Endothelial cell of umbilical vein (primary cell): ENCODE measurements at regions not wholly inside any gene's neighbourhood (a gene's known extent, or its start where the extent isn't known, plus 50 kb on each side); places are given as distances from the start of the nearest gene placed in this dataset.
"Not testable (repeated sequence)": the region's sequence is repeated elsewhere in the genome, so short reads cannot be mapped to it uniquely, and the experiment has no call there.

ENCODE experiments used
- BruUV-seq: library from RNA; stranded (reverse); fragments of 400-500 nt; replicated peaks from 2 replicates; lab custom pipeline; 2021; lab: Mats Ljungman, UMichigan
- CTCF ChIA-PET: fragments of 300-600, 350-600 bp; sonication (Branson Sonifier 250); formaldehyde crosslinking; loops from one replicate; lab custom pipeline; 2021; ENCODE audit warnings: antibody characterized with exemption, inconsistent platforms; lab: Charles Lee
- POLR2A ChIA-PET: fragments of 300-600, 350-600 bp; sonication (Branson Sonifier 250); formaldehyde crosslinking; loops from one replicate; lab custom pipeline; 2021; ENCODE audit warnings: antibody characterized with exemption, inconsistent platforms; lab: Charles Lee
- DNase-seq: peaks from one replicate; pipeline ENCODE4 v3.0.0-alpha.2; 2011; ENCODE audit warnings: low read depth, low spot score
- FAIRE-seq: peaks from 2 replicates; lab custom pipeline; 2011; peaks lifted over from hg19 to GRCh38; lab: Jason Lieb, UNC
- H2AFZ ChIP-seq: 2 replicates; pipeline ENCODE4 v1.6.0; 2012; ENCODE audit warnings: low read depth, low read length, control low read depth, inconsistent platforms
- H3K27ac ChIP-seq: 2 replicates; pipeline ENCODE4 v1.5.1; 2011; ENCODE audit warnings: low read depth, mild to moderate bottlenecking, control low read depth, low read length, moderate library complexity; ENCODE audit not compliant: insufficient read depth
- H3K27me3 ChIP-seq, 2 experiments: 2 replicates each; pipeline versions ENCODE4 v1.6.0 to v1.6.1; 2011; ENCODE audit warnings: low read length in 2 of 2, mixed read lengths in 1 of 2; ENCODE audit not compliant: control insufficient read depth in 2 of 2, insufficient read depth in 2 of 2
- H3K36me3 ChIP-seq, 2 experiments: 2 replicates in 1 of 2; 3 replicates in 1 of 2; pipeline ENCODE4 v1.5.1; 2011; ENCODE audit warnings: low read length in 2 of 2, mild to moderate bottlenecking in 1 of 2, moderate library complexity in 1 of 2; ENCODE audit not compliant: control insufficient read depth in 2 of 2, insufficient read depth in 2 of 2; ENCODE audit errors: extremely low read depth in 1 of 2
- H3K4me1 ChIP-seq: 3 replicates; pipeline ENCODE4 v1.5.1; 2011; ENCODE audit warnings: mild to moderate bottlenecking, low read length; ENCODE audit not compliant: control insufficient read depth, insufficient read depth; ENCODE audit errors: extremely low read depth
- H3K4me2 ChIP-seq: 2 replicates; pipeline ENCODE4 v1.6.1; 2011; ENCODE audit warnings: low read length, control low read depth, mixed read lengths; ENCODE audit not compliant: insufficient read depth
- H3K4me3 ChIP-seq, 3 experiments: fragments of 200-600 bp in 1 of 3; sonication (generic), shearing (Covaris generic) in 1 of 3; replicated peaks in 1 of 3; 2 replicates each; pipeline ENCODE4 v1.5.1; 2011 to 2016; ENCODE audit warnings: control low read depth in 3 of 3, low read length in 3 of 3, mild to moderate bottlenecking in 2 of 3, inconsistent platforms in 1 of 3, low read depth in 1 of 3, moderate library complexity in 1 of 3; ENCODE audit not compliant: insufficient read depth in 1 of 3
- H3K79me2 ChIP-seq: 2 replicates; pipeline ENCODE4 v1.6.0; 2012; ENCODE audit warnings: low read length, inconsistent platforms; ENCODE audit not compliant: control insufficient read depth, insufficient read depth
- H3K9ac ChIP-seq: replicated peaks from 2 replicates; pipeline ENCODE3; 2011; ENCODE audit warnings: low read length, control low read depth; ENCODE audit not compliant: insufficient read depth; ENCODE audit errors: extremely low read depth
- H3K9me1 ChIP-seq: replicated peaks from 3 replicates; pipeline ENCODE4 v1.6.0; 2011; ENCODE audit warnings: mild to moderate bottlenecking, low read length; ENCODE audit not compliant: control insufficient read depth, insufficient read depth; ENCODE audit errors: extremely low read depth
- H3K9me3 ChIP-seq: replicated peaks from 2 replicates; pipeline ENCODE4 v1.5.1; 2012; ENCODE audit warnings: low read length, inconsistent platforms; ENCODE audit not compliant: control insufficient read depth, insufficient read depth
- H4K20me1 ChIP-seq: replicated peaks from 2 replicates; pipeline ENCODE3; 2011; ENCODE audit warnings: mild to moderate bottlenecking, low read length; ENCODE audit not compliant: control insufficient read depth, insufficient read depth; ENCODE audit errors: extremely low read depth
- CTCF ChIP-seq, 2 donors: IDR thresholded peaks; 1 replicate in 1 of 2; 2 replicates in 1 of 2; pipeline ENCODE4 v1.5.1; 2011; ENCODE audit warnings: low read length in 2 of 2, mild to moderate bottlenecking in 2 of 2, moderate library complexity in 2 of 2, control low read depth in 1 of 2, inconsistent platforms in 1 of 2, low read depth in 1 of 2; ENCODE audit not compliant: insufficient read depth in 1 of 2; ENCODE audit errors: extremely low read depth in 1 of 2
- EZH2 ChIP-seq: IDR thresholded peaks from 2 replicates; pipeline ENCODE4 v1.6.1; 2012; ENCODE audit warnings: borderline replicate concordance, low read depth, mild to moderate bottlenecking, moderate library complexity, low read length, inconsistent platforms; ENCODE audit not compliant: severe bottlenecking
- FOS ChIP-seq: IDR thresholded peaks from 2 replicates; pipeline ENCODE4 v1.6.1; 2011; ENCODE audit warnings: mild to moderate bottlenecking, low read length, moderate library complexity, borderline replicate concordance; ENCODE audit not compliant: insufficient read depth
- GATA2 ChIP-seq: IDR thresholded peaks from 2 replicates; pipeline ENCODE4 v1.7.0; 2011; ENCODE audit warnings: low read depth, mild to moderate bottlenecking, moderate library complexity, mixed read lengths, low read length; ENCODE audit not compliant: insufficient read length, insufficient read depth
- JUN ChIP-seq: IDR thresholded peaks from 2 replicates; pipeline ENCODE4 v1.6.1; 2011; ENCODE audit warnings: borderline replicate concordance, low read depth; ENCODE audit not compliant: insufficient read length, insufficient read depth
- MYC ChIP-seq: IDR thresholded peaks from one replicate; pipeline ENCODE4 v1.6.1; 2011; ENCODE audit warnings: mild to moderate bottlenecking, low read depth, low read length
- POLR2A ChIP-seq: IDR thresholded peaks from 2 replicates; pipeline ENCODE4 v1.6.1; 2012; ENCODE audit warnings: low read depth, mild to moderate bottlenecking, control low read depth, low read length
- POLR2AphosphoS5 ChIP-seq: IDR thresholded peaks from 2 replicates; pipeline ENCODE4 v1.6.1; 2012; ENCODE audit warnings: low read depth, mild to moderate bottlenecking, control low read depth, low read length, moderate library complexity; ENCODE audit not compliant: insufficient read depth
- dilution Hi-C: fragments of 300-500 bp; cut with MboI; formaldehyde crosslinking; loops from one replicate; pipeline ENCODE4 v1.15.0; 2019; ENCODE audit warnings: low sequenced_read_pairs; ENCODE audit not compliant: extremely low pct_ligation_motif_present
- intact Hi-C: fragments of 100-400 bp; cut with micrococcal nuclease; formaldehyde crosslinking; loops from one replicate; pipeline ENCODE4 v1.10.0; 2022
- TF ChIP-seq, protein P1 (sequence below): IDR thresholded peaks from 2 replicates; pipeline ENCODE4 v1.6.1; 2011; ENCODE audit not compliant: insufficient read depth, insufficient read length

DNA sequence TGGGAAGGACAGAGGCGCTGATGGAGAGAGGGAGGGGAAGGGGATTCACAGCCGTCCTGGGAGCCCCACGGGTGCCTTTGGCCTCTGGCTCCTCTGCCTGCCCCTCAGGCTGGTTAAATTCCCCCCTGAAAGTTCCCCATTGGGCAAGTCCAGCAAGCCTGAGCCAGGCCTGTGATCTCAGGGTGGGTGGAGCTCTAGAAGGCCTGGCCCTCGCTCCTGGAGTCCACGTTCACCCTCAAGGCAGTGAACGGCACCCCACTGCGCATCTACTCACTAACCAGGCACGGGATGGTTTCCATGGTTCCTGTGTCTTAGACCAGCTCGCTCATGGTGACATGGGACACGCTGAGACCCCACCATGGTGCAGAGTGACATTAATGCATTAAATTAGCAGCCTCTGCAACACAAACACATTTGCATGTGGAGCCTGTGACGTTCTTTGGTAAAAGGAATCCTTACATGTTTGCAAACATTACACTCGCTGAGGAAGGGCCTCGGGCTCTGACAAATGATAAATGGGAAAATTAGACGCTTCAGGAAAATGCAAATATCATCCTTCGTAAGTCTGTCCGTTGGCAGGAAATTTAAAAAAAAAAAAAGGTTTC, 452.7 kb downstream of the PREX1 start:
- H3K9ac ChIP-seq, result no peak overlapping the region
- FAIRE-seq (no peak), DNase-seq (no peak)
- ChIA-PET POLR2A (no interaction called here), CTCF (interaction anchor here (0.9 kb wide), 1 partner anchor 245 kb away, joined by 4 read pairs; no protein-coding TSS in a partner anchor)
- BruUV-seq, result no TSS peak
- intact Hi-C loops, result loop anchor here (1.0 kb wide), 2 partner anchors 76 to 80 kb away; no protein-coding TSS in a partner anchor
- dilution Hi-C loops, result no loop called here
- no peaks in the 10 kb centered on the region for H3K9me1 ChIP-seq
- peak overlapping the region; percentile 41 for H3K27ac ChIP-seq
- no peak overlapping the region for H2AFZ ChIP-seq
- no peak overlapping the region for H3K4me2 ChIP-seq
- TF ChIP-seq POLR2A (no peak), MYC (no peak), JUN (no peak), POLR2AphosphoS5 (no peak), FOS (no peak), CTCF (IDR thresholded peaks at IDR 0.05; ENCODE audit: extremely low read depth in 1 of 2, insufficient read depth in 1 of 2, low read depth in 1 of 2, low read length in 2 of 2) (no peak), GATA2 (no peak), EZH2 (no peak)
- TF ChIP-seq, protein P1, sequence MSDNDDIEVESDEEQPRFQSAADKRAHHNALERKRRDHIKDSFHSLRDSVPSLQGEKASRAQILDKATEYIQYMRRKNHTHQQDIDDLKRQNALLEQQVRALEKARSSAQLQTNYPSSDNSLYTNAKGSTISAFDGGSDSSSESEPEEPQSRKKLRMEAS, result no peak
- H3K36me3 ChIP-seq, result no peaks in the 10 kb centered on the region
- H3K27me3 ChIP-seq, result peaks cover 0 to 2% of the 10 kb centered on the region in 2 experiments
- no peak overlapping the region for H3K4me3 ChIP-seq
- H3K79me2 ChIP-seq, result no peaks in the 10 kb centered on the region
- peaks cover 11% of the 10 kb centered on the region for H3K4me1 ChIP-seq
- no peaks in the 10 kb centered on the region for H4K20me1 ChIP-seq
- H3K9me3 ChIP-seq, result no peaks in the 10 kb centered on the region

DNA sequence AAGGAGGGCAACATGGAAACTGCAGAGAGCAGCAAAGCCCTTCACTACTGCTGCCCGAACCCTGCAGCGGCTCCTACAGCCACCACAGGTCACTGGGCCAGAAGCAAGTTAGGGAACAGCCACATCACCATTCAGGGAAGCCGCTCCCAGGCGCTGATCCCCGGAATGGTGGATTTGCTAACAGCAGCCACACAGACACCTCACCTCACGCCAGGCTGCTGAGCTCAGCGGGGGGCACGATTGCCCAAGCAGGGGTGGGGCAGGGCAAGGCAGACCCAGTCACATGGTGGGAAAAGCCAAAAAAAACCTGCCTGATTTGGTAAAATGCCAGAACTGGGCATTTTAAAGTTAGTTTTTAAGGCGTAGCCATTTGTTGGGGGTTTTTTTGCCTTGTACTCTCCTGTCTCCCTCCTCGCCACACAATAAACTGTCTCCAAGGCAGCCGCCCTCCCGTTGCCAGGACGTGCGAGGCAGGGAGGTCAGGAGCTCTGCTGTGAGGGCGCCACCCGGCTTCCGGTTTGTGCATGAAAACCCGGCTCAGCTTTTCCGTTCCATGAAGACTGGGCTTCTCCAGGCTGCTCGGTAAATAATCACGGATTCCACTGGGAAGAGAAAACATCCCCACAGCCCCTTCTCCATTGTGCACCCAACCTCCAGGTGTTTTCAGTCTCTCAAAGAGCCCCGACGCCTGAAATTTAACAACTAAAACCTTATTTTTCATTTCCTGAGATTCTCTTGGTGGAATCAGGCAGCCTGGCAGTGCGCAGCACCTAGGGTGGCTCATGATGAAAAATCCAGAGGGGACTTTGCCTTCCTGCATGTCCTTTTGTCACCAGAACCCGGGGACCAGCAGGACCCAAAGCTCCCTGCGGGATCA, 453.5 kb downstream of the PREX1 start:
- H3K9me1 ChIP-seq, POLR2A ChIA-PET, H3K27me3 ChIP-seq, H3K4me3 ChIP-seq, H3K9me3 ChIP-seq, dilution Hi-C loops, H4K20me1 ChIP-seq, BruUV-seq, H3K36me3 ChIP-seq, H3K79me2 ChIP-seq: not testable (repeated sequence)
- CTCF ChIA-PET, result interaction anchor here (0.6 to 0.9 kb wide), 2 partner anchors 153 to 246 kb away, joined by 4 to 5 read pairs; no protein-coding TSS in a partner anchor
- Histone ChIP-seq H3K4me2 (peak overlapping the region; percentile 44), H3K9ac (peak overlapping the region; percentile 51), H3K27ac (peak overlapping the region; percentile 41), H2AFZ (peak overlapping the region; percentile 57), H3K4me1 (peaks cover 11% of the 10 kb centered on the region)
- DNase-seq (peak; percentile 78), FAIRE-seq (peak; percentile 98)
- intact Hi-C loops, result loop anchor here (1.0 kb wide), 2 partner anchors 75 to 79 kb away; no protein-coding TSS in a partner anchor
